K562 (cell line): ENCODE measurements at regions not wholly inside any gene's neighbourhood (a gene's known extent, or its start where the extent isn't known, plus 50 kb on each side); places are given as distances from the start of the nearest gene placed in this dataset.

Source experiments
- ATAC-seq: fragments of 200-7000 bp; cut with Tn5 transposase; 3 replicates; pipeline ENCODE4 v1.9.1; 2020; ENCODE audit warnings: moderate library complexity
- BruUV-seq: library from RNA; stranded (reverse); fragments of 400-500 nt; replicated peaks from 2 replicates; lab custom pipeline; 2021; lab: Mats Ljungman, UMichigan
- CTCF ChIA-PET: fragments of 300-600 bp; formaldehyde crosslinking; extraction: SDS; loops from one replicate; lab custom pipeline; 2021; ENCODE audit warnings: low intra/inter-chr PET ratio; lab: Yijun Ruan, JAX
- POLR2A ChIA-PET: fragments of 300-600, 350-650 bp; sonication (Branson Sonifier 250); formaldehyde crosslinking; extraction: SDS; loops from one replicate; lab custom pipeline; 2021; ENCODE audit warnings: antibody characterized with exemption, inconsistent platforms; lab: Yijun Ruan, JAX
- DNase-seq, 4 experiments: peaks; one replicate each; pipeline versions ENCODE4 v3.0.0 to v3.0.0-alpha.2; 2011 to 2018; ENCODE audit warnings: low spot score in 3 of 4, mixed read lengths in 3 of 4; ENCODE audit errors: extremely low read depth in 1 of 4
- FAIRE-seq: peaks from 2 replicates; lab custom pipeline; 2011; peaks lifted over from hg19 to GRCh38; lab: Jason Lieb, UNC
- H2AFZ ChIP-seq: 2 replicates; pipeline ENCODE4 v1.6.0; 2011; ENCODE audit warnings: low read depth, low read length, control low read depth, inconsistent platforms
- H3K27ac ChIP-seq: fragments of 200-600 bp; 3 replicates; pipeline ENCODE4 v1.8.0; 2011; ENCODE audit warnings: low read depth, mild to moderate bottlenecking, control low read depth, inconsistent platforms, low read length, moderate library complexity, mixed read lengths; ENCODE audit errors: extremely low read depth
- H3K27me3 ChIP-seq, 2 experiments: fragments of 300-600 bp in 1 of 2; 2 replicates in 1 of 2; 3 replicates in 1 of 2; pipeline versions ENCODE4 v1.6.0 to v1.8.0; 2011; ENCODE audit warnings: inconsistent platforms in 2 of 2, low read length in 2 of 2, mild to moderate bottlenecking in 1 of 2, mixed read lengths in 1 of 2, moderate library complexity in 1 of 2; ENCODE audit not compliant: control insufficient read depth in 2 of 2, insufficient read depth in 2 of 2
- H3K36me3 ChIP-seq: fragments of 300-600 bp; 3 replicates; pipeline ENCODE4 v1.8.0; 2011; ENCODE audit warnings: mild to moderate bottlenecking, low read length, inconsistent platforms; ENCODE audit not compliant: control insufficient read depth, insufficient read depth
- H3K4me1 ChIP-seq, 2 experiments: fragments of 200-600 bp in 1 of 2; replicated peaks in 1 of 2; 2 replicates in 1 of 2; 3 replicates in 1 of 2; pipeline versions ENCODE4 v1.5.1 to v1.8.0; 2011; ENCODE audit warnings: inconsistent platforms in 2 of 2, low read length in 2 of 2, mild to moderate bottlenecking in 1 of 2, mixed read lengths in 1 of 2, moderate library complexity in 1 of 2; ENCODE audit not compliant: control insufficient read depth in 2 of 2, insufficient read depth in 2 of 2
- H3K4me2 ChIP-seq: 2 replicates; pipeline ENCODE4 v1.6.1; 2011; ENCODE audit warnings: low read length, control low read depth, inconsistent platforms, mixed read lengths; ENCODE audit not compliant: insufficient read depth
- H3K4me3 ChIP-seq: fragments of 200-600 bp; sonication (generic), shearing (Covaris generic); 2 replicates; pipeline ENCODE4 v1.5.1; 2016; ENCODE audit warnings: control low read depth, inconsistent platforms
- H3K79me2 ChIP-seq: fragments of 200-600 bp; 3 replicates; pipeline ENCODE4 v1.8.0; 2011; ENCODE audit warnings: low read length, inconsistent platforms; ENCODE audit not compliant: control insufficient read depth, insufficient read depth
- H3K9ac ChIP-seq, 2 experiments: 2 replicates each; pipeline versions ENCODE4 v1.6.0 to v1.6.1; 2011; ENCODE audit warnings: low read depth in 2 of 2, low read length in 2 of 2, control low read depth in 1 of 2, inconsistent platforms in 1 of 2, mild to moderate bottlenecking in 1 of 2, mixed read lengths in 1 of 2; ENCODE audit not compliant: insufficient read depth in 1 of 2
- H3K9me1 ChIP-seq: one replicate; pipeline ENCODE4 v1.6.0; 2011; ENCODE audit warnings: inconsistent platforms, mild to moderate bottlenecking, low read length, moderate library complexity; ENCODE audit not compliant: control insufficient read depth, insufficient read depth
- H3K9me3 ChIP-seq: replicated peaks from 2 replicates; pipeline ENCODE4 v1.5.1; 2011; ENCODE audit warnings: low read depth, low read length, inconsistent platforms; ENCODE audit not compliant: control insufficient read depth, insufficient read depth
- H4K20me1 ChIP-seq: replicated peaks from 2 replicates; pipeline ENCODE4 v1.6.1; 2011; ENCODE audit warnings: low read length, inconsistent platforms, mixed read lengths; ENCODE audit not compliant: control insufficient read depth, insufficient read depth
- BRD4 ChIP-seq: fragments of 200-600 bp; sonication (generic); IDR thresholded peaks from 2 replicates; pipeline ENCODE4 v1.6.1; 2017; ENCODE audit warnings: inconsistent platforms
- CBX5 ChIP-seq: IDR thresholded peaks from 2 replicates; pipeline ENCODE4 v1.6.1; 2014; ENCODE audit warnings: low read depth, borderline replicate concordance
- CXXC5 ChIP-seq: fragments of 250-450 bp; sonication (Bioruptor Pico); IDR thresholded peaks from 2 replicates; pipeline ENCODE4 v1.8.0; 2022; ENCODE audit warnings: inconsistent platforms, mild to moderate bottlenecking, moderate library complexity
- JUN ChIP-seq, 2 experiments: sonication (generic) in 1 of 2; formaldehyde crosslinking in 1 of 2; IDR thresholded peaks; 2 replicates each; pipeline versions ENCODE4 v1.6.1 to v1.8.0; 2012 to 2022; ENCODE audit warnings: borderline replicate concordance in 2 of 2, mild to moderate bottlenecking in 2 of 2, improper control_type of control experiment in 1 of 2, low read depth in 1 of 2, low read length in 1 of 2, missing genetic modification reagents in 1 of 2
- L3MBTL2 ChIP-seq: fragments of 450-650 bp; IDR thresholded peaks from 2 replicates; pipeline ENCODE4 v1.6.1; 2016; ENCODE audit warnings: mild to moderate bottlenecking, moderate library complexity
- TAF7 ChIP-seq: fragments of 450-650 bp; IDR thresholded peaks from 2 replicates; pipeline ENCODE4 v1.6.1; 2016; ENCODE audit warnings: missing genetic modification characterization, missing compliant biosample characterization
- TFAM ChIP-seq: fragments of 250-450 bp; sonication (Bioruptor Pico); conservative IDR thresholded peaks from 2 replicates; pipeline ENCODE4 v1.5.0; 2021; ENCODE audit warnings: mild to moderate bottlenecking, moderate library complexity
- ZNF174 ChIP-seq: fragments of 250-450 bp; sonication (Bioruptor Pico); IDR thresholded peaks from 2 replicates; pipeline ENCODE4 v1.4.0; 2020; ENCODE audit warnings: mild to moderate bottlenecking
- ZNF324 ChIP-seq: fragments of 250-450 bp; sonication (Bioruptor Pico); IDR thresholded peaks from 2 replicates; pipeline ENCODE4 v1.4.0; 2020; ENCODE audit warnings: mild to moderate bottlenecking
- ZNF511 ChIP-seq: sonication (generic); formaldehyde crosslinking; IDR thresholded peaks from 2 replicates; pipeline ENCODE4 v1.8.0; 2022; ENCODE audit warnings: mild to moderate bottlenecking, missing genetic modification reagents
- WGBS: fragments of 100-300 bp; shearing (Covaris generic); methylation state at CpG from one replicate; pipeline ENCODE4 v1.1.6; 2016; ENCODE audit warnings: low coverage, mixed read lengths; ENCODE audit not compliant: insufficient coverage; ENCODE audit errors: missing lambda C conversion rate; 5-methylcytosine and 5-hydroxymethylcytosine counted together
- in situ Hi-C: fragments of 300-500 bp; cut with MboI; formaldehyde crosslinking; loops from 4 replicates; pipeline ENCODE4 v1.15.0; 2018; ENCODE audit warnings: inconsistent platforms, mixed read lengths
- intact Hi-C: fragments of 100-400 bp; cut with micrococcal nuclease; formaldehyde crosslinking; loops from 2 replicates; pipeline ENCODE4 v1.14.2; 2022

- WGBS, result 0% methylated on average over 3 of the region's 3 CpGs
- POLR2A ChIA-PET, result no interaction called here
- no peak overlapping the region for H3K4me2 ChIP-seq
- H3K36me3 ChIP-seq, result no peaks in the 10 kb centered on the region
- H3K27ac ChIP-seq, result no peak overlapping the region
- no peak overlapping the region for H3K9ac ChIP-seq
- in situ Hi-C loops, result no loop called here
- FAIRE-seq (no peak), ATAC-seq (no peak), DNase-seq (no peak)
- H4K20me1 ChIP-seq, result no peaks in the 10 kb centered on the region
- H3K27me3 ChIP-seq, result peaks cover 4 to 16% of the 10 kb centered on the region in 2 experiments; a peak in 3 of 5 replicates
- BruUV-seq, result no TSS peak
- intact Hi-C loops, result no loop called here
- H2AFZ ChIP-seq, result no peak overlapping the region
- H3K9me3 ChIP-seq, result no peaks in the 10 kb centered on the region
- CTCF ChIA-PET, result no interaction called here
- no peaks in the 10 kb centered on the region for H3K79me2 ChIP-seq
- no peaks in the 10 kb centered on the region for H3K9me1 ChIP-seq
- H3K4me1 ChIP-seq, result no peaks in the 10 kb centered on the region
- H3K4me3 ChIP-seq, result no peak overlapping the region
- TF ChIP-seq ZNF174 (CRISPR knock-in tag) (no peak), CBX5 (no peak), TAF7 (tag) (no peak), ZNF511 (CRISPR knock-in tag) (no peak)
Measured at GRCh38 chr12:4089956-4090355, 183.6 kb upstream of the CCND2 start.

GRCh38 chr12:4089121-4089606, 184.4 kb upstream of the CCND2 start:
- Histone ChIP-seq H3K9me1 (no peaks in the 10 kb centered on the region), H3K4me1 (no peaks in the 10 kb centered on the region), H4K20me1 (no peaks in the 10 kb centered on the region), H3K4me2 (no peak overlapping the region), H3K9ac (no peak overlapping the region), H3K27ac (no peak overlapping the region), H3K36me3 (no peaks in the 10 kb centered on the region), H2AFZ (no peak overlapping the region), H3K27me3 (peaks cover 4 to 22% of the 10 kb centered on the region in 2 experiments; a peak in 3 of 5 replicates), H3K4me3 (no peak overlapping the region), H3K79me2 (no peaks in the 10 kb centered on the region), H3K9me3 (no peaks in the 10 kb centered on the region)
- ATAC-seq, result no peak
- BruUV-seq, result no TSS peak
- 5% methylated on average over 5 of the region's 5 CpGs for WGBS
- TF ChIP-seq TFAM (CRISPR knock-in tag) (no peak), BRD4 (no peak), ZNF324 (CRISPR knock-in tag) (no peak), L3MBTL2 (no peak), CXXC5 (CRISPR knock-in tag) (no peak), JUN (IDR thresholded peaks at IDR 0.05; ENCODE audit: borderline replicate concordance, low read depth, low read length) (no peak), JUN (CRISPR knock-in tag; IDR thresholded peaks at IDR 0.05; ENCODE audit: borderline replicate concordance) (no peak)
- intact Hi-C loops (no loop called here), in situ Hi-C loops (no loop called here)
- no peak for DNase-seq
- ChIA-PET CTCF (no interaction called here), POLR2A (interaction anchor here (0.6 kb wide), 1 partner anchor 835 kb away, joined by 3 read pairs; no protein-coding TSS in a partner anchor)
- no peak for FAIRE-seq
